K562 (cell line): ENCODE measurements at regions not wholly inside any gene's neighbourhood (a gene's known extent, or its start where the extent isn't known, plus 50 kb on each side); places are given as distances from the start of the nearest gene placed in this dataset.

ENCODE experiments used
- ATAC-seq: fragments of 200-7000 bp; cut with Tn5 transposase; 3 replicates; pipeline ENCODE4 v1.9.1; 2020; ENCODE audit warnings: moderate library complexity
- BruUV-seq: library from RNA; stranded (reverse); fragments of 400-500 nt; replicated peaks from 2 replicates; lab custom pipeline; 2021; lab: Mats Ljungman, UMichigan
- CTCF ChIA-PET: fragments of 300-600 bp; formaldehyde crosslinking; extraction: SDS; loops from one replicate; lab custom pipeline; 2021; ENCODE audit warnings: low intra/inter-chr PET ratio; lab: Yijun Ruan, JAX
- POLR2A ChIA-PET: fragments of 300-600, 350-650 bp; sonication (Branson Sonifier 250); formaldehyde crosslinking; extraction: SDS; loops from one replicate; lab custom pipeline; 2021; ENCODE audit warnings: antibody characterized with exemption, inconsistent platforms; lab: Yijun Ruan, JAX
- DNase-seq, 4 experiments: peaks; one replicate each; pipeline versions ENCODE4 v3.0.0 to v3.0.0-alpha.2; 2011 to 2018; ENCODE audit warnings: low spot score in 3 of 4, mixed read lengths in 3 of 4; ENCODE audit errors: extremely low read depth in 1 of 4
- FAIRE-seq: peaks from 2 replicates; lab custom pipeline; 2011; peaks lifted over from hg19 to GRCh38; lab: Jason Lieb, UNC
- H2AFZ ChIP-seq: 2 replicates; pipeline ENCODE4 v1.6.0; 2011; ENCODE audit warnings: low read depth, low read length, control low read depth, inconsistent platforms
- H3K27ac ChIP-seq: fragments of 200-600 bp; 3 replicates; pipeline ENCODE4 v1.8.0; 2011; ENCODE audit warnings: low read depth, mild to moderate bottlenecking, control low read depth, inconsistent platforms, low read length, moderate library complexity, mixed read lengths; ENCODE audit errors: extremely low read depth
- H3K27me3 ChIP-seq, 2 experiments: fragments of 300-600 bp in 1 of 2; 2 replicates in 1 of 2; 3 replicates in 1 of 2; pipeline versions ENCODE4 v1.6.0 to v1.8.0; 2011; ENCODE audit warnings: inconsistent platforms in 2 of 2, low read length in 2 of 2, mild to moderate bottlenecking in 1 of 2, mixed read lengths in 1 of 2, moderate library complexity in 1 of 2; ENCODE audit not compliant: control insufficient read depth in 2 of 2, insufficient read depth in 2 of 2
- H3K36me3 ChIP-seq: fragments of 300-600 bp; 3 replicates; pipeline ENCODE4 v1.8.0; 2011; ENCODE audit warnings: mild to moderate bottlenecking, low read length, inconsistent platforms; ENCODE audit not compliant: control insufficient read depth, insufficient read depth
- H3K4me1 ChIP-seq, 2 experiments: fragments of 200-600 bp in 1 of 2; replicated peaks in 1 of 2; 2 replicates in 1 of 2; 3 replicates in 1 of 2; pipeline versions ENCODE4 v1.5.1 to v1.8.0; 2011; ENCODE audit warnings: inconsistent platforms in 2 of 2, low read length in 2 of 2, mild to moderate bottlenecking in 1 of 2, mixed read lengths in 1 of 2, moderate library complexity in 1 of 2; ENCODE audit not compliant: control insufficient read depth in 2 of 2, insufficient read depth in 2 of 2
- H3K4me2 ChIP-seq: 2 replicates; pipeline ENCODE4 v1.6.1; 2011; ENCODE audit warnings: low read length, control low read depth, inconsistent platforms, mixed read lengths; ENCODE audit not compliant: insufficient read depth
- H3K4me3 ChIP-seq: fragments of 200-600 bp; sonication (generic), shearing (Covaris generic); 2 replicates; pipeline ENCODE4 v1.5.1; 2016; ENCODE audit warnings: control low read depth, inconsistent platforms
- H3K79me2 ChIP-seq: fragments of 200-600 bp; 3 replicates; pipeline ENCODE4 v1.8.0; 2011; ENCODE audit warnings: low read length, inconsistent platforms; ENCODE audit not compliant: control insufficient read depth, insufficient read depth
- H3K9ac ChIP-seq, 2 experiments: 2 replicates each; pipeline versions ENCODE4 v1.6.0 to v1.6.1; 2011; ENCODE audit warnings: low read depth in 2 of 2, low read length in 2 of 2, control low read depth in 1 of 2, inconsistent platforms in 1 of 2, mild to moderate bottlenecking in 1 of 2, mixed read lengths in 1 of 2; ENCODE audit not compliant: insufficient read depth in 1 of 2
- H3K9me1 ChIP-seq: one replicate; pipeline ENCODE4 v1.6.0; 2011; ENCODE audit warnings: inconsistent platforms, mild to moderate bottlenecking, low read length, moderate library complexity; ENCODE audit not compliant: control insufficient read depth, insufficient read depth
- H3K9me3 ChIP-seq: replicated peaks from 2 replicates; pipeline ENCODE4 v1.5.1; 2011; ENCODE audit warnings: low read depth, low read length, inconsistent platforms; ENCODE audit not compliant: control insufficient read depth, insufficient read depth
- H4K20me1 ChIP-seq: replicated peaks from 2 replicates; pipeline ENCODE4 v1.6.1; 2011; ENCODE audit warnings: low read length, inconsistent platforms, mixed read lengths; ENCODE audit not compliant: control insufficient read depth, insufficient read depth
- BCLAF1 ChIP-seq, 2 experiments: fragments of 450-650 bp in 1 of 2; IDR thresholded peaks; 2 replicates each; pipeline ENCODE4 v1.6.1; 2011 to 2017; ENCODE audit warnings: low read depth in 2 of 2, antibody characterized with exemption in 1 of 2, borderline replicate concordance in 1 of 2, low read length in 1 of 2, mild to moderate bottlenecking in 1 of 2, mixed read lengths in 1 of 2; ENCODE audit not compliant: control insufficient read depth in 1 of 2
- CUX1 ChIP-seq: fragments of 200-800 bp; sonication (Bioruptor generic); IDR thresholded peaks from 2 replicates; pipeline ENCODE4 v1.6.1; 2016; ENCODE audit warnings: missing genetic modification characterization, missing compliant biosample characterization
- GATAD2A ChIP-seq: fragments of 450-650 bp; IDR thresholded peaks from 2 replicates; pipeline ENCODE4 v1.6.1; 2017
- HEY1 ChIP-seq: fragments of 250-450 bp; sonication (Bioruptor Pico); IDR thresholded peaks from 2 replicates; pipeline ENCODE4 v1.5.0; 2020; ENCODE audit warnings: mild to moderate bottlenecking, moderate library complexity, borderline replicate concordance
- IRF2 ChIP-seq: sonication (generic); formaldehyde crosslinking; IDR thresholded peaks from 2 replicates; pipeline ENCODE4 v1.8.1; 2022; ENCODE audit warnings: mild to moderate bottlenecking, missing genetic modification reagents
- NRF1 ChIP-seq, 2 experiments: fragments of 450-650 bp; IDR thresholded peaks in 1 of 2; conservative IDR thresholded peaks in 1 of 2; 2 replicates each; pipeline ENCODE4 v1.6.1; 2014; ENCODE audit warnings: mild to moderate bottlenecking in 2 of 2
- PRMT5 ChIP-seq: sonication (generic); formaldehyde crosslinking; IDR thresholded peaks from 2 replicates; pipeline ENCODE4 v1.5.0; 2020; ENCODE audit warnings: missing genetic modification reagents
- RBM14 ChIP-seq: fragments of 200-400 bp; formaldehyde crosslinking; IDR thresholded peaks from 2 replicates; pipeline ENCODE4 v1.6.1; 2018; ENCODE audit warnings: low read depth, mild to moderate bottlenecking, low read length, moderate library complexity, borderline replicate concordance; ENCODE audit not compliant: insufficient read depth
- SMC3 ChIP-seq: conservative IDR thresholded peaks from 2 replicates; pipeline ENCODE4 v1.6.1; 2011; ENCODE audit warnings: low read depth, low read length, improper control_type of control experiment; ENCODE audit not compliant: insufficient read depth
- ZNF197 ChIP-seq: fragments of 200-800 bp; sonication (Bioruptor generic); IDR thresholded peaks from 2 replicates; pipeline ENCODE4 v1.6.1; 2016; ENCODE audit warnings: low read depth, missing genetic modification characterization, missing compliant biosample characterization
- ZNF764 ChIP-seq: fragments of 250-450 bp; sonication (Bioruptor Pico); IDR thresholded peaks from 2 replicates; pipeline ENCODE4 v1.4.0; 2020; ENCODE audit warnings: low read depth, mild to moderate bottlenecking, moderate library complexity
- ZNF780A ChIP-seq: fragments of 250-450 bp; sonication (Bioruptor Pico); IDR thresholded peaks from 2 replicates; pipeline ENCODE4 v1.5.0; 2021; ENCODE audit warnings: mild to moderate bottlenecking
- in situ Hi-C: fragments of 300-500 bp; cut with MboI; formaldehyde crosslinking; loops from 4 replicates; pipeline ENCODE4 v1.15.0; 2018; ENCODE audit warnings: inconsistent platforms, mixed read lengths
- intact Hi-C: fragments of 100-400 bp; cut with micrococcal nuclease; formaldehyde crosslinking; loops from 2 replicates; pipeline ENCODE4 v1.14.2; 2022

GRCh38 chr3:106491796-106492195, 623.0 kb upstream of the CBLB start (continued):
- TF ChIP-seq CUX1 (CRISPR knock-in tag): no peak

- no peaks in the 10 kb centered on the region for H3K4me1 ChIP-seq
- no peaks in the 10 kb centered on the region for H3K27me3 ChIP-seq
- no peak overlapping the region for H3K4me3 ChIP-seq
- in situ Hi-C loops (no loop called here), intact Hi-C loops (no loop called here)
- FAIRE-seq: no peak
- no peak overlapping the region for H2AFZ ChIP-seq
- H3K79me2 ChIP-seq: no peaks in the 10 kb centered on the region
- ChIA-PET CTCF (no interaction called here), POLR2A (no interaction called here)
- no peaks in the 10 kb centered on the region for H4K20me1 ChIP-seq
- no peaks in the 10 kb centered on the region for H3K36me3 ChIP-seq
- no peak overlapping the region for H3K4me2 ChIP-seq
- no peaks in the 10 kb centered on the region for H3K9me1 ChIP-seq
- BruUV-seq: no TSS peak
- H3K9me3 ChIP-seq: no peaks in the 10 kb centered on the region
- ATAC-seq: no peak
- no peak for DNase-seq
- H3K27ac ChIP-seq: no peak overlapping the region
- H3K9ac ChIP-seq: no peak overlapping the region
- no peak for TF ChIP-seq ZNF764
- no peak for TF ChIP-seq RBM14
- no peak for TF ChIP-seq BCLAF1 (IDR thresholded peaks at IDR 0.05; ENCODE audit: borderline replicate concordance in 1 of 2, control insufficient read depth in 1 of 2, low read depth in 2 of 2, low read length in 1 of 2)
- no peak for TF ChIP-seq ZNF780A
- no peak for TF ChIP-seq NRF1 (conservative IDR thresholded peaks at IDR 0.05 in 1 of 2, IDR thresholded peaks at IDR 0.05 in 1 of 2)
- TF ChIP-seq ZNF197 (CRISPR knock-in tag): no peak
- TF ChIP-seq PRMT5 (CRISPR knock-in tag): no peak
- no peak for TF ChIP-seq GATAD2A
- TF ChIP-seq SMC3: no peak
- no peak for TF ChIP-seq HEY1 (CRISPR knock-in tag)
- no peak for TF ChIP-seq IRF2 (CRISPR knock-in tag)
Observed at GRCh38 chr3:106508331-106508893, 639.6 kb upstream of the CBLB start.
